ENCODE measurements at regions not wholly inside any gene's neighbourhood (a gene's known extent, or its start where the extent isn't known, plus 50 kb on each side); places are given as distances from the start of the nearest gene placed in this dataset.

- in situ Hi-C loops (cut with HindIII; ENCODE audit: low sequenced_read_pairs) = no loop called here
- no peak for TF ChIP-seq CTCF (IDR thresholded peaks at IDR 0.05; ENCODE audit: low read depth, low read length)
- no peak for DNase-seq (ENCODE audit: low read depth, low spot score)
- H3K4me3 ChIP-seq (ENCODE audit: low read depth, low read length) = no peak overlapping the region
These were observed 181.2 kb upstream of the CIBAR2 start for GRCh38 chr16:85293458-85293857.

- DNase-seq (ENCODE audit: low read depth, low spot score) = no peak
- in situ Hi-C loops (cut with HindIII; ENCODE audit: low sequenced_read_pairs) = no loop called here
- TF ChIP-seq CTCF (IDR thresholded peaks at IDR 0.05; ENCODE audit: low read depth, low read length) = no peak
- H3K4me3 ChIP-seq (ENCODE audit: low read depth, low read length) = no peak overlapping the region
These were observed 181.8 kb upstream of the CIBAR2 start for GRCh38 chr16:85293904-85294642.

GRCh38 chr16:85294810-85295508 lies 182.7 kb upstream of the CIBAR2 start:
- no peak overlapping the region for H3K4me3 ChIP-seq (ENCODE audit: low read depth, low read length)
- TF ChIP-seq CTCF (IDR thresholded peaks at IDR 0.05; ENCODE audit: low read depth, low read length) = no peak
- in situ Hi-C loops (cut with HindIII; ENCODE audit: low sequenced_read_pairs) = no loop called here
- no peak for DNase-seq (ENCODE audit: low read depth, low spot score)

DNA sequence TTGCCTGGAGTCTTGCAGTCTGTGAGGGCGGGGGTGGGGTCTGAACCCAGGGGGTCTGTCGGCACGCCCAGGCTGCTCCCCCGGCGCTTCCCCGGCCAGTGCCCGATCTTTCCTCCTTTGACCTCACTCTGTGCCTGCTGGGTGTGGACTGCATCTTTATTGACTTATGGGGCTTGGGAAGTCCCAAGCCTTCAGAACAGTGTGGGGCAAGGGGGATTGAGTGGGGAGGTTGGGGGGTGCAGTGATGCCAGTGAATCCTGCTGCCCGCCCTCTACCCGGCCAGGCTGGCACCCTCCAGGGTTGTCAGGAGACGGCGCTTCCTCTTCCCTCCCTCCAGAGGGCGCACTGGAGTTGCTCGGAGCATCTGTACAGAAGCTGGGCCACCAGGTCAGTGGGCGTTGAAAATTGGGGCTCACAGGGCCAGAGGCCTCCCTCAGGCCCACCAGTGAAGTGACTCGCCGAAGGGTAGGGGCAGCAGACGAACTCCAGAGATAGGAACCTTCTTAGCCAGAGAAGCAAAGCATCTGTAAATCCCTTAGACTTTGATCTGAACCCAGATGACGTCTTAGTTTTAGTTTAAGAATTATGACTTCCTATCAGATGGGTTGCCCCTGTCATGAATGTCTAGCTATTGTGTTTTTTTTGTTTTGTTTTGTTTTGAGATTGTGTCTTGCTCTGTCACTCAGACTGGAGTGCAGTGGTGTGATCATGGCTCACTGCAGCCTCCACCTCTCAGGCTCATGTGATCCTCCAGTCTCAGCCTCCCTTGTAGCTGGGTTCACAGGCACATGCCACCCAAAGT lies 184.8 kb upstream of the CIBAR2 start:
- TF ChIP-seq CTCF (IDR thresholded peaks at IDR 0.05; ENCODE audit: low read depth, low read length) = peak; percentile 78
- DNase-seq (ENCODE audit: low read depth, low spot score) = no peak
- in situ Hi-C loops (cut with HindIII; ENCODE audit: low sequenced_read_pairs) = no loop called here
- H3K4me3 ChIP-seq (ENCODE audit: low read depth, low read length) = no peak overlapping the region

GRCh38 chr16:85297881-85298280 lies 185.6 kb upstream of the CIBAR2 start:
- in situ Hi-C loops (cut with HindIII; ENCODE audit: low sequenced_read_pairs) = no loop called here
- no peak for DNase-seq (ENCODE audit: low read depth, low spot score)
- no peak for TF ChIP-seq CTCF (IDR thresholded peaks at IDR 0.05; ENCODE audit: low read depth, low read length)
- H3K4me3 ChIP-seq (ENCODE audit: low read depth, low read length) = no peak overlapping the region

DNA sequence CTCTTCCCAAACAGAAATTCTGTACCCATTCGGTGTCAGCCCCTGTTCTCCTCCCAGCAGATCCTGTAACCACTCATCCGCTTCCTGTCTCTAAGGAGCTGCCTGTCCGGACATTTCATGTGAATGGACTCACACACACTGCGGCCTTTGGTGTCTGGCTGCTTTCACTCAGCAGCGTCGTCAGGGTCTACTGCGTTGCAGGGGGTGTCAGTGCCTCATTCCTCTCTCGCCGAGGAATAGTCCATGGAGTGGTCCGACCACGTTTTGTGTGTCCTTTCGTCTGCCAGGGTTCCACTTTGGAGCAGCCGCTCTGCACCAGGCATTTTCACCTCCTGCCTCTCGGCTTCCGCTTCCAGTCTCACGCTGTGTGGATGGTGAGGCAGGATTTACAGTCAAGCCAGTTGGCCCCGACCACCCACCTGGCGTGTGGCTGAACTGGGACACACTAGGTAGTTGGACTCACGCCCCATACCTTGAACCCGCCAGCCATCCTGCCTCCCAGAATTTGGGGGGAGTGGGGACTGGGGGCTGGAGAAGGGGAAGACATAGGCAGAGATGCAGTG lies 188.2 kb upstream of the CIBAR2 start:
- no peak for DNase-seq (ENCODE audit: low read depth, low spot score)
- in situ Hi-C loops (cut with HindIII; ENCODE audit: low sequenced_read_pairs) = no loop called here
- no peak overlapping the region for H3K4me3 ChIP-seq (ENCODE audit: low read depth, low read length)
- TF ChIP-seq CTCF (IDR thresholded peaks at IDR 0.05; ENCODE audit: low read depth, low read length) = no peak

All from astrocyte of the spinal cord (primary cell).